Body of pancreas (tissue), 4 donors: ENCODE measurements at regions not wholly inside any gene's neighbourhood (a gene's known extent, or its start where the extent isn't known, plus 50 kb on each side); places are given as distances from the start of the nearest gene placed in this dataset.

ENCODE experiments used
- ATAC-seq: fragments of 150-250 bp; one replicate; pipeline ENCODE4 v1.9.1; 2016
- DNase-seq, 4 donors: peaks; one replicate each; pipeline ENCODE4 v3.0.0-alpha.2; 2019
- H3K27ac ChIP-seq, 4 donors: fragments of 200-600 bp; sonication (generic); 1 replicate in 3 of 4; 2 replicates in 1 of 4; pipeline versions ENCODE4 v1.5.1 to v1.6.1; 2016 to 2019; ENCODE audit warnings: mild to moderate bottlenecking in 1 of 4, mixed read lengths in 1 of 4, moderate library complexity in 1 of 4
- H3K27me3 ChIP-seq, 2 donors: fragments of 200-600 bp; sonication (generic); one replicate each; pipeline ENCODE4 v1.6.0; 2016; ENCODE audit warnings: mild to moderate bottlenecking in 1 of 2
- H3K36me3 ChIP-seq, 2 donors: fragments of 200-600 bp; sonication (generic); replicated peaks in 1 of 2; 2 replicates each; pipeline ENCODE4 v1.5.1; 2016; ENCODE audit warnings: low read depth in 2 of 2; ENCODE audit not compliant: insufficient read depth in 1 of 2
- H3K4me1 ChIP-seq: fragments of 200-600 bp; sonication (generic); one replicate; pipeline ENCODE4 v1.6.0; 2016
- H3K4me3 ChIP-seq, 2 donors: fragments of 200-600 bp; sonication (generic); 1 replicate in 1 of 2; 2 replicates in 1 of 2; pipeline ENCODE4 v1.5.1; 2016 to 2019
- H3K9me3 ChIP-seq, 3 donors: fragments of 200-600 bp; sonication (generic); 1 replicate in 2 of 3; 2 replicates in 1 of 3; pipeline ENCODE4 v1.5.1; 2016
- CTCF ChIP-seq, 7 experiments: fragments of 450-650 bp in 4 of 7; fragments of 200-600 bp in 3 of 7; sonication (generic) in 3 of 7; IDR thresholded peaks; one replicate each; pipeline ENCODE4 v1.5.1; 2016 to 2019; ENCODE audit warnings: antibody characterized with exemption in 7 of 7
- POLR2A ChIP-seq, 3 donors: fragments of 450-650 bp; IDR thresholded peaks; one replicate each; pipeline ENCODE4 v1.6.1; 2016; ENCODE audit warnings: antibody characterized with exemption in 3 of 3, mild to moderate bottlenecking in 2 of 3
- WGBS, 2 donors: methylation state at CpG; one replicate each; pipeline ENCODE4 v1.1.5; 2017; 5-methylcytosine and 5-hydroxymethylcytosine counted together
- intact Hi-C: fragments of 100-400 bp; cut with DNase I; formaldehyde crosslinking; loops from one replicate; pipeline ENCODE4 v1.15.1; 2023

- H3K4me3 ChIP-seq: no peak overlapping the region
- DNase-seq (no peak), ATAC-seq (no peak)
- no peaks in the 10 kb centered on the region for H3K9me3 ChIP-seq
- TF ChIP-seq CTCF (IDR thresholded peaks at IDR 0.05) (no peak), POLR2A (IDR thresholded peaks at IDR 0.05) (no peak)
- H3K27me3 ChIP-seq: no peaks in the 10 kb centered on the region
- WGBS, 2 donors: 75 to 82% methylated on average over 2 of the region's 2 CpGs
- H3K4me1 ChIP-seq: no peaks in the 10 kb centered on the region
- no peak overlapping the region for H3K27ac ChIP-seq
- H3K36me3 ChIP-seq: no peaks in the 10 kb centered on the region
- intact Hi-C loops: no loop called here
Measured at GRCh38 chr3:34256021-34256420, 457.6 kb downstream of the PDCD6IP start.

DNA sequence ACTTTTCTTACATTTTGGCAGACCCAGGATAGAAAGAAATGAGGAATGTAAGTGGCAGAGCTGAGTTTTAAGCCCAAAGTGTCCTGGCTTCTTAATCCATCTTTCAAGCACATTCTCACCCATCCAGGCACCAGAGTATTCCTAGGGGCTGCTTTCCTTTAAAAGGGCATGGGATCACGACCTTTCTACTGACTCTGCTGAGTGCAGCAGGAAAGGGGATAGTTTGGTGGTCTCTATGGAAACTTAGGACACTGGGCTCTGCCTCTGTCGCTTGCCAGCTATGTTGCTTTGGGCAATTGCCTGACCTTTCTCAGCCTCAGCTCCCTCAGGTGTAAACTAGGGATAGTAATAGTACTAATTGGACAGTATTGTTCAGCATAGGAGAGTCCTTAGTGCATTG lies 458.4 kb downstream of the PDCD6IP start:
- H3K4me1 ChIP-seq: no peaks in the 10 kb centered on the region
- WGBS, 2 donors: 35 to 58% methylated on average over 2 of the region's 2 CpGs
- no peak for ATAC-seq

GRCh38 chr3:34258271-34258998 lies 460.0 kb downstream of the PDCD6IP start:
- intact Hi-C loops: no loop called here
- H3K27ac ChIP-seq: no peak overlapping the region
- no peaks in the 10 kb centered on the region for H3K4me1 ChIP-seq
- ATAC-seq (no peak), DNase-seq (no peak)
- no peaks in the 10 kb centered on the region for H3K9me3 ChIP-seq
- H3K4me3 ChIP-seq: no peak overlapping the region
- no peaks in the 10 kb centered on the region for H3K36me3 ChIP-seq
- no peaks in the 10 kb centered on the region for H3K27me3 ChIP-seq
- no peak for TF ChIP-seq POLR2A (IDR thresholded peaks at IDR 0.05)
- no peak for TF ChIP-seq CTCF (IDR thresholded peaks at IDR 0.05)
- WGBS, 2 donors: 61 to 64% methylated on average over 2 of the region's 2 CpGs

More for the DNA sequence above, 458.4 kb downstream of the PDCD6IP start:
- Histone ChIP-seq H3K27me3 (no peaks in the 10 kb centered on the region), H3K4me3 (no peak overlapping the region), H3K36me3 (no peaks in the 10 kb centered on the region), H3K27ac (no peak overlapping the region), H3K9me3 (no peaks in the 10 kb centered on the region)
- intact Hi-C loops: no loop called here
- DNase-seq: no peak
- TF ChIP-seq POLR2A (IDR thresholded peaks at IDR 0.05): no peak
- TF ChIP-seq CTCF (IDR thresholded peaks at IDR 0.05): no peak

DNA sequence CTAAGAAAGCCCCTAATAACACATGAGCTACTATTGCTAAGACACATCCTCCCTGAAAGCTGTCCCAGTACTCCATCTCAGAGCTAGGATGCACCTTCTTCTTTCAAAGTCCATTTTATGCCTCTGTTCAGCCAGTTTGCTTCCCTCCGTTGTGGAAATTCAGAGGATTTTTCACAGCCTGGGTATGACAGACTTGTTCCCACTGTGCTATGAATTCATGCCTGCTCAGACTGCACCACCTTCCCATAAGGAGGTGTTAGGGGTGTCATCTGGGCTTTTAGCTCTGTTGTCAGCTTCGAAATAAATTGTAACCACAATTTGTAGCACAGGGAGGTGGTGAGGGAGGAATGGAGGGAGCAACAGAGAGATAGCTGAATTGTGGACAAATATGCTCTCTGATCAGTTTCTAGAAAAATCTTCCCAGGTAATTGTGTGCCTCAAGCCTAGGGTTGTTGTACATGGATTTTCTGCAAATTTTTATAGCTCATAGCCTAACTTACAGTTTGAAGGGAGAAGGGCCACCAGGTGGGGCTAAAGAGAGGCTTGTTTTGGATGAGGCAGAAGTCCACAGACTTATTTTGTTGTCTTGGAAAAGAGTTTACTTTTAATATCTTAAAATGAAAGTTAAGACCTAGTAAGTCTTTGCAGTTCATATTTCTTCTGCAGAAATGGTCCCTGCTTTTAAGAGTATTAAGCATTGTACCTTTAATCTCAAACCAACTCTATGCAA lies 462.0 kb downstream of the PDCD6IP start:
- TF ChIP-seq CTCF (IDR thresholded peaks at IDR 0.05) (peak; percentile 29 to 51 (median 42)), POLR2A (IDR thresholded peaks at IDR 0.05) (no peak)
- no peak overlapping the region for H3K4me3 ChIP-seq
- H3K27me3 ChIP-seq: no peaks in the 10 kb centered on the region
- H3K36me3 ChIP-seq: no peaks in the 10 kb centered on the region
- ATAC-seq (no peak), DNase-seq (peak; percentile 35 to 59 (median 42))
- no peaks in the 10 kb centered on the region for H3K9me3 ChIP-seq
- no peaks in the 10 kb centered on the region for H3K4me1 ChIP-seq
- WGBS, 2 donors: 74 to 84% methylated on average over 2 of the region's 2 CpGs
- intact Hi-C loops: no loop called here
- no peak overlapping the region for H3K27ac ChIP-seq
